IPS-15b (cell line): ENCODE measurements at regions not wholly inside any gene's neighbourhood (a gene's known extent, or its start where the extent isn't known, plus 50 kb on each side); places are given as distances from the start of the nearest gene placed in this dataset.
"Not testable (repeated sequence)": the region's sequence is repeated elsewhere in the genome, so short reads cannot be mapped to it uniquely, and the experiment has no call there.

Experiments used
- H3K27me3 ChIP-seq: one replicate; pipeline ENCODE4 v1.6.1; 2013; ENCODE audit warnings: low read length; ENCODE audit not compliant: control insufficient read depth, insufficient read depth
- H3K36me3 ChIP-seq: one replicate; pipeline ENCODE4 v1.6.1; 2013; ENCODE audit warnings: low read length; ENCODE audit not compliant: control insufficient read depth, insufficient read depth
- H3K4me1 ChIP-seq: one replicate; pipeline ENCODE4 v1.6.1; 2013; ENCODE audit warnings: mild to moderate bottlenecking, low read length; ENCODE audit not compliant: control insufficient read depth, insufficient read depth
- H3K4me3 ChIP-seq: one replicate; pipeline ENCODE4 v1.5.1; 2013; ENCODE audit warnings: low read depth, low read length
- H3K9ac ChIP-seq: one replicate; pipeline ENCODE4 v1.6.1; 2013; ENCODE audit warnings: low read depth, mild to moderate bottlenecking, low read length
- H3K9me3 ChIP-seq: one replicate; pipeline ENCODE4 v1.6.1; 2013; ENCODE audit warnings: mild to moderate bottlenecking, low read length; ENCODE audit not compliant: control insufficient read depth, insufficient read depth

- H3K36me3 ChIP-seq = no peaks in the 10 kb centered on the region
- no peak overlapping the region for H3K4me3 ChIP-seq
- no peak overlapping the region for H3K9ac ChIP-seq
- no peaks in the 10 kb centered on the region for H3K27me3 ChIP-seq
- H3K4me1 ChIP-seq = peaks cover under 1% of the 10 kb centered on the region
- no peaks in the 10 kb centered on the region for H3K9me3 ChIP-seq
Observed at GRCh38 chr6:1473166-1473565, 83.8 kb downstream of the FOXF2 start.

- H3K4me1 ChIP-seq = no peaks in the 10 kb centered on the region
- no peaks in the 10 kb centered on the region for H3K9me3 ChIP-seq
- no peak overlapping the region for H3K4me3 ChIP-seq
- no peak overlapping the region for H3K9ac ChIP-seq
- no peaks in the 10 kb centered on the region for H3K36me3 ChIP-seq
- no peaks in the 10 kb centered on the region for H3K27me3 ChIP-seq
Observed at GRCh38 chr6:1473598-1473997, 84.2 kb downstream of the FOXF2 start.

GRCh38 chr6:1474205-1474604, 84.8 kb downstream of the FOXF2 start:
- Histone ChIP-seq H3K36me3 (no peaks in the 10 kb centered on the region), H3K27me3 (no peaks in the 10 kb centered on the region)

DNA sequence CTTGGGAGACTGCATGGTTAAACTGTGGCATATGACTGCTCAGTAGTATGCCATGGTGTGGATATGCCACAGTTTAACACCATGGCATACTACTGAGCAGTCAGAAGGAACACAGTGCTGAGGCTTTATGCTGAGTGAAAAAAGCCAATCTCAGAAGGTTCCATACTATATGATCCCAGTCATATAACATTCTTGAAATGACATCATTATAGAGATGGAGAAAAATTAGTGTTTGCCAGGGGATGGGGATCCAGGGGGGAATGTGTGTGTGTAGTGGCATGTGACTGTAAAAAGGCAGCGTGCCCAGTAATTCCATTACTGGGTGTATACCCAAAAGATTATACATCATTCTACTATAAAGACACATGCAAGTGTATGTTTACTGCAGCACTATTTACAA, 85.8 kb downstream of the FOXF2 start:
- Histone ChIP-seq H3K4me1 (no peaks in the 10 kb centered on the region), H3K4me3 (no peak overlapping the region), H3K9me3 (no peaks in the 10 kb centered on the region), H3K27me3 (no peaks in the 10 kb centered on the region), H3K36me3 (no peaks in the 10 kb centered on the region), H3K9ac (no peak overlapping the region)

More at GRCh38 chr6:1474205-1474604, 84.8 kb downstream of the FOXF2 start:
- no peaks in the 10 kb centered on the region for H3K9me3 ChIP-seq
- H3K4me3 ChIP-seq = no peak overlapping the region
- H3K4me1 ChIP-seq = no peaks in the 10 kb centered on the region
- no peak overlapping the region for H3K9ac ChIP-seq

- Histone ChIP-seq H3K9me3 (no peaks in the 10 kb centered on the region), H3K9ac (no peak overlapping the region), H3K27me3 (no peaks in the 10 kb centered on the region), H3K36me3 (no peaks in the 10 kb centered on the region), H3K4me1 (no peaks in the 10 kb centered on the region), H3K4me3 (no peak overlapping the region)
Observed at GRCh38 chr6:1477432-1478090, 88.2 kb downstream of the FOXF2 start.

- H3K9ac ChIP-seq, H3K4me3 ChIP-seq, H3K27me3 ChIP-seq, H3K4me1 ChIP-seq, H3K9me3 ChIP-seq, H3K36me3 ChIP-seq: not testable (repeated sequence)
Observed at GRCh38 chr6:1478163-1478826, 88.9 kb downstream of the FOXF2 start.

DNA sequence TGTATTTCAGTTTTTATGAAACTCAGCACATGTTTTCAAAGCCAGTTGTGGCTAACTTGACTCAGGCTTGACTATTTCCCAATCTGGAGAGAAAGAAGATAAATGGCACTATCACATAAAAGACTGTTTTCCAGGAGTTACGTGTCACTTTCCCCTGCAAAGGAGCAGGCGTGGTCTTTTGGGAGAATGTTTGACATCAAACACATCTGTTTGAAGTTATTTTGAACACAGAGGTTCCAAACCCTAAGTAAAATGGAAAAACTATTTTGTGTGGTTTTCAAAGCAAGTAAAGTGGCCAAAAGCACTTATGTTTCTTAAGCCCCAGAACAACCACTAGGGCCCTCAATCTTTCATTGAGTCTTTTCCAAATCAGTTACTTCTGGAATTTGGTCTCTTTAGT, 89.7 kb downstream of the FOXF2 start:
- H3K4me1 ChIP-seq = no peaks in the 10 kb centered on the region
- no peaks in the 10 kb centered on the region for H3K9me3 ChIP-seq
- no peak overlapping the region for H3K9ac ChIP-seq

DNA sequence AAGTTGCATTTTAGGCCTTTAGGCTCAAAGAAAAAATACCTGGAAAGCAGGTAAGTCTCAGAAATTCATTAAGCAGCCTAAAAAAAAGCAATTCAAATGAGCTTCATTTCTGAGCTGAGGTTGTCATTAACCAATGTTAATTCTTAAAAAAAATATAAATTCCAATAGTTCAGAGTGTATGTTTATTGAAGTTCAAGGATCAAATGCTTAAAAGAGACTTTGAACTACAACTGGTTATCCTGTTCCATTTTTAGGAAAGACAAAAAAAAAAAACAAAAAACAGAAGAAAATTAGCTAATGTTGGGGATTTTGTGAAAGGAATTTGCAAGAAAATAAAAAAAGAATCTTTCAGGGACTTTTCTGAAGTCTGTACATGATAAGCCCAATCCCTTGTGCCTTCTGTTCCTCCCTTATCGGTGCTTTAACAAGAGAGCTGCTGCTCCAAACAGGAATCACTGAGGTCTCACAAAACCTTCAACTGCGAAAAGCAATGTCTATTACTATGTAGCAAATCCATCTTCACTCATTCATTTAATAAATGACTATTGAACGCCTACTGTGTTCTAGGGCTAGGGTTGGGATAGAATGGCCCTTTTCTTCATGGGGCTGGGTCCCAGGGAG, 90.3 kb downstream of the FOXF2 start:
- Histone ChIP-seq H3K4me1 (no peaks in the 10 kb centered on the region), H3K36me3 (no peaks in the 10 kb centered on the region), H3K9ac (no peak overlapping the region), H3K27me3 (no peaks in the 10 kb centered on the region), H3K9me3 (no peaks in the 10 kb centered on the region), H3K4me3 (no peak overlapping the region)

More for the DNA sequence above, 89.7 kb downstream of the FOXF2 start:
- no peak overlapping the region for H3K4me3 ChIP-seq
- no peaks in the 10 kb centered on the region for H3K36me3 ChIP-seq
- no peaks in the 10 kb centered on the region for H3K27me3 ChIP-seq

DNA sequence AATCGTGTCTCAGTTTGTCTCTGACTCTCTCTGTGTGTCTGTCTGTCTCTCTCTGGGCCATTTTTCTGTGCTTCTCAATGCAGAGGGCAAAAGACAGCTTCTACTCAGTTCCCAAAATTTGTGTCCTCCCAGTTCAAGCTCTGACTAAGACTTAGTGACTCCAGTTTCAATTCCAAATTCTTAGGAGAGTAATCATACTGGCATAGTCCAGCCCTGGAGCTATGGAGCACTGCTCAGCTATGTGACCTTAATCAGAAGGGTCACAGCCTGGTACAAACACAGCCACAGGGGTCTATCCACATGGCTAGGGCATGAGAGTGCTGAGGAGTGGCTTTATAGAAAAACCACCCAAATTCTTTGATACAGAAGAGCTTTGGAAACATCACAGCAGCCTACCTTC, 91.9 kb downstream of the FOXF2 start:
- no peaks in the 10 kb centered on the region for H3K9me3 ChIP-seq
- no peak overlapping the region for H3K4me3 ChIP-seq
- no peaks in the 10 kb centered on the region for H3K4me1 ChIP-seq
- no peak overlapping the region for H3K9ac ChIP-seq
- no peaks in the 10 kb centered on the region for H3K27me3 ChIP-seq
- H3K36me3 ChIP-seq = no peaks in the 10 kb centered on the region

- H3K4me3 ChIP-seq = no peak overlapping the region
- no peaks in the 10 kb centered on the region for H3K4me1 ChIP-seq
- no peaks in the 10 kb centered on the region for H3K27me3 ChIP-seq
- H3K9me3 ChIP-seq = no peaks in the 10 kb centered on the region
- no peaks in the 10 kb centered on the region for H3K36me3 ChIP-seq
- H3K9ac ChIP-seq = no peak overlapping the region
Observed at GRCh38 chr6:1482381-1483166, 93.2 kb downstream of the FOXF2 start.

- no peaks in the 10 kb centered on the region for H3K36me3 ChIP-seq
- H3K4me3 ChIP-seq = no peak overlapping the region
- no peaks in the 10 kb centered on the region for H3K4me1 ChIP-seq
- H3K27me3 ChIP-seq = no peaks in the 10 kb centered on the region
- no peaks in the 10 kb centered on the region for H3K9me3 ChIP-seq
- no peak overlapping the region for H3K9ac ChIP-seq
Observed at GRCh38 chr6:1485678-1486077, 96.3 kb downstream of the FOXF2 start.
